Brain microvascular endothelial cell (primary cell): ENCODE measurements at regions not wholly inside any gene's neighbourhood (a gene's known extent, or its start where the extent isn't known, plus 50 kb on each side); places are given as distances from the start of the nearest gene placed in this dataset.

Experiments used
- DNase-seq: peaks from one replicate; pipeline ENCODE4 v3.0.0-alpha.2; 2020
- H3K27ac ChIP-seq: fragments of 250-450 bp; sonication (Bioruptor Pico); 2 replicates; pipeline ENCODE4 v1.5.1; 2020; ENCODE audit warnings: mild to moderate bottlenecking, moderate library complexity
- H3K27me3 ChIP-seq: fragments of 250-450 bp; sonication (Bioruptor Pico); replicated peaks from 2 replicates; pipeline ENCODE4 v1.5.1; 2020; ENCODE audit warnings: mild to moderate bottlenecking
- H3K36me3 ChIP-seq: fragments of 250-450 bp; sonication (Bioruptor Pico); replicated peaks from 2 replicates; pipeline ENCODE4 v1.5.1; 2020; ENCODE audit warnings: mild to moderate bottlenecking
- H3K4me3 ChIP-seq: 2 replicates; pipeline ENCODE4 v1.5.1; 2011; ENCODE audit warnings: low read depth, mild to moderate bottlenecking, control low read depth, low read length, moderate library complexity
- CTCF ChIP-seq: IDR thresholded peaks from 2 replicates; pipeline ENCODE4 v1.5.1; 2011; ENCODE audit warnings: low read depth, mild to moderate bottlenecking, moderate library complexity, low read length, control low read depth, inconsistent platforms; ENCODE audit errors: missing control alignments
- in situ Hi-C: cut with HindIII; loops from 2 replicates; pipeline ENCODE4 v1.10.0; 2017; ENCODE audit warnings: low sequenced_read_pairs, low pct_ligation_motif_present

GRCh38 chr7:91771921-91772815 lies 108.3 kb downstream of the MTERF1 start:
- Histone ChIP-seq H3K27me3 (no peaks in the 10 kb centered on the region), H3K36me3 (no peaks in the 10 kb centered on the region), H3K27ac (no peak overlapping the region), H3K4me3 (no peak overlapping the region)
- no peak for TF ChIP-seq CTCF
- in situ Hi-C loops = no loop called here
- DNase-seq = peak; percentile 6

GRCh38 chr7:91776171-91776570 lies 104.3 kb downstream of the MTERF1 start:
- in situ Hi-C loops = loop anchor here (25.0 kb wide), 1 partner anchor 689 kb away; no protein-coding TSS in a partner anchor
- no peak for TF ChIP-seq CTCF
- no peaks in the 10 kb centered on the region for H3K27me3 ChIP-seq

GRCh38 chr7:91777522-91777921 lies 103.0 kb downstream of the MTERF1 start:
- Histone ChIP-seq H3K36me3 (no peaks in the 10 kb centered on the region), H3K27ac (no peak overlapping the region), H3K27me3 (no peaks in the 10 kb centered on the region), H3K4me3 (no peak overlapping the region)
- in situ Hi-C loops = loop anchor here (25.0 kb wide), 1 partner anchor 690 kb away; no protein-coding TSS in a partner anchor
- no peak for TF ChIP-seq CTCF
- no peak for DNase-seq

More at GRCh38 chr7:91776171-91776570, 104.3 kb downstream of the MTERF1 start:
- H3K4me3 ChIP-seq = no peak overlapping the region
- H3K27ac ChIP-seq = no peak overlapping the region
- no peak for DNase-seq
- no peaks in the 10 kb centered on the region for H3K36me3 ChIP-seq

GRCh38 chr7:91778416-91778815 lies 102.1 kb downstream of the MTERF1 start:
- no peaks in the 10 kb centered on the region for H3K27me3 ChIP-seq
- H3K36me3 ChIP-seq = no peaks in the 10 kb centered on the region
- H3K27ac ChIP-seq = no peak overlapping the region
- no peak overlapping the region for H3K4me3 ChIP-seq
- no peak for DNase-seq
- TF ChIP-seq CTCF = no peak
- in situ Hi-C loops = loop anchor here (25.0 kb wide), 1 partner anchor 691 kb away; no protein-coding TSS in a partner anchor

- H3K36me3 ChIP-seq = no peaks in the 10 kb centered on the region
- no peak overlapping the region for H3K27ac ChIP-seq
- no peak overlapping the region for H3K4me3 ChIP-seq
- TF ChIP-seq CTCF = no peak
- DNase-seq = no peak
- in situ Hi-C loops = loop anchor here (25.0 kb wide), 1 partner anchor 693 kb away; no protein-coding TSS in a partner anchor
- no peaks in the 10 kb centered on the region for H3K27me3 ChIP-seq
These were observed 100.0 kb downstream of the MTERF1 start for GRCh38 chr7:91780521-91780920.
